Brain microvascular endothelial cell (primary cell): ENCODE measurements at regions not wholly inside any gene's neighbourhood (a gene's known extent, or its start where the extent isn't known, plus 50 kb on each side); places are given as distances from the start of the nearest gene placed in this dataset.
"Not testable (repeated sequence)": the region's sequence is repeated elsewhere in the genome, so short reads cannot be mapped to it uniquely, and the experiment has no call there.

ENCODE experiments used
- DNase-seq: peaks from one replicate; pipeline ENCODE4 v3.0.0-alpha.2; 2020
- H3K27ac ChIP-seq: fragments of 250-450 bp; sonication (Bioruptor Pico); 2 replicates; pipeline ENCODE4 v1.5.1; 2020; ENCODE audit warnings: mild to moderate bottlenecking, moderate library complexity
- H3K27me3 ChIP-seq: fragments of 250-450 bp; sonication (Bioruptor Pico); replicated peaks from 2 replicates; pipeline ENCODE4 v1.5.1; 2020; ENCODE audit warnings: mild to moderate bottlenecking
- H3K36me3 ChIP-seq: fragments of 250-450 bp; sonication (Bioruptor Pico); replicated peaks from 2 replicates; pipeline ENCODE4 v1.5.1; 2020; ENCODE audit warnings: mild to moderate bottlenecking
- H3K4me3 ChIP-seq: 2 replicates; pipeline ENCODE4 v1.5.1; 2011; ENCODE audit warnings: low read depth, mild to moderate bottlenecking, control low read depth, low read length, moderate library complexity
- in situ Hi-C: cut with HindIII; loops from 2 replicates; pipeline ENCODE4 v1.10.0; 2017; ENCODE audit warnings: low sequenced_read_pairs, low pct_ligation_motif_present
- TF ChIP-seq, protein P1 (sequence below): IDR thresholded peaks from 2 replicates; pipeline ENCODE4 v1.5.1; 2011; ENCODE audit warnings: low read depth, mild to moderate bottlenecking, moderate library complexity, low read length, control low read depth, inconsistent platforms; ENCODE audit errors: missing control alignments

GRCh38 chr13:76594435-76594834, 291.8 kb downstream of the KCTD12 start:
- H3K27me3 ChIP-seq: no peaks in the 10 kb centered on the region
- in situ Hi-C loops: no loop called here
- no peak overlapping the region for H3K4me3 ChIP-seq
- no peak for DNase-seq
- no peaks in the 10 kb centered on the region for H3K36me3 ChIP-seq
- TF ChIP-seq, protein P1, sequence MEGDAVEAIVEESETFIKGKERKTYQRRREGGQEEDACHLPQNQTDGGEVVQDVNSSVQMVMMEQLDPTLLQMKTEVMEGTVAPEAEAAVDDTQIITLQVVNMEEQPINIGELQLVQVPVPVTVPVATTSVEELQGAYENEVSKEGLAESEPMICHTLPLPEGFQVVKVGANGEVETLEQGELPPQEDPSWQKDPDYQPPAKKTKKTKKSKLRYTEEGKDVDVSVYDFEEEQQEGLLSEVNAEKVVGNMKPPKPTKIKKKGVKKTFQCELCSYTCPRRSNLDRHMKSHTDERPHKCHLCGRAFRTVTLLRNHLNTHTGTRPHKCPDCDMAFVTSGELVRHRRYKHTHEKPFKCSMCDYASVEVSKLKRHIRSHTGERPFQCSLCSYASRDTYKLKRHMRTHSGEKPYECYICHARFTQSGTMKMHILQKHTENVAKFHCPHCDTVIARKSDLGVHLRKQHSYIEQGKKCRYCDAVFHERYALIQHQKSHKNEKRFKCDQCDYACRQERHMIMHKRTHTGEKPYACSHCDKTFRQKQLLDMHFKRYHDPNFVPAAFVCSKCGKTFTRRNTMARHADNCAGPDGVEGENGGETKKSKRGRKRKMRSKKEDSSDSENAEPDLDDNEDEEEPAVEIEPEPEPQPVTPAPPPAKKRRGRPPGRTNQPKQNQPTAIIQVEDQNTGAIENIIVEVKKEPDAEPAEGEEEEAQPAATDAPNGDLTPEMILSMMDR: no peak
- no peak overlapping the region for H3K27ac ChIP-seq

DNA sequence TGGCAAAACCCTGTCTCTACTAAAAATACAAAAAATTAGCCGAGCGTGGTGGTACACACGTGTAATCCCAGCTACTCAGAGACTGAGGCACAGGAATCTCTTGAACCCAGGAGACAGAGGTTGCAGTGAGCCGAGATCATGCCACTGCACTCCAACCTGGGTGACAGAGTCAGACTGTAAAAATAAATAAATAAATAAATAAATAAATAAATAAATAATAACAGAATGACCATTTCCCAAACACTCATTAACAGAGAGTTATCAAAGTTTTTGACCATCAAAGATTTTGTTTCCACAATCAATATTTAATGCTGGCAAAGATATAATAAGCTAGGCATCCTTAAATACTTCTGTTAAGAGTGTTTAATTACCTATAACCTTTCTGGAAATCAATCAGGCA, 299.4 kb downstream of the KCTD12 start:
- in situ Hi-C loops: no loop called here
- no peak for DNase-seq
- Histone ChIP-seq H3K27ac (no peak overlapping the region), H3K4me3 (no peak overlapping the region), H3K36me3 (no peaks in the 10 kb centered on the region), H3K27me3 (no peaks in the 10 kb centered on the region)
- TF ChIP-seq, protein P1: no peak

DNA sequence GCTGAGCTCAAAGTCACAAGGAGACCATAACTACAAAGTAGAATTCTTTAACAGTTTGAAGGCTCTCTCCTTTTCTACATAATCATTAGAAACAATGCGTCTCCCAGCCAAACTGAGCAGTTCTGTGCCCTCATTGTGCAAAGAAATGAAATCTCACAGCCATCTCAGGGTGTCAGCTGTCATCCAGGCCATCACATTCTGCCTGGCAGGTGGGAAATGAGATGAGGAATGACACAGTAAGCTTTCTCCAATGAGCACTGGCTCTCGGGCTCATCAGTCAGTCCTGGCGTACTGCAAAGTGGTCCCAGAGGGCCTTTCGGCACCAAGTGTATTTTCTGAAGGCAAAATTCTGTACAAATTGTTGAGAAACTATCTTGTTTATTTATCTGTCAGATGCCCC, 306.5 kb downstream of the KCTD12 start:
- in situ Hi-C loops: no loop called here
- no peak for DNase-seq
- TF ChIP-seq, protein P1: no peak
- no peak overlapping the region for H3K27ac ChIP-seq
- H3K27me3 ChIP-seq: no peaks in the 10 kb centered on the region
- H3K36me3 ChIP-seq: no peaks in the 10 kb centered on the region
- no peak overlapping the region for H3K4me3 ChIP-seq

DNA sequence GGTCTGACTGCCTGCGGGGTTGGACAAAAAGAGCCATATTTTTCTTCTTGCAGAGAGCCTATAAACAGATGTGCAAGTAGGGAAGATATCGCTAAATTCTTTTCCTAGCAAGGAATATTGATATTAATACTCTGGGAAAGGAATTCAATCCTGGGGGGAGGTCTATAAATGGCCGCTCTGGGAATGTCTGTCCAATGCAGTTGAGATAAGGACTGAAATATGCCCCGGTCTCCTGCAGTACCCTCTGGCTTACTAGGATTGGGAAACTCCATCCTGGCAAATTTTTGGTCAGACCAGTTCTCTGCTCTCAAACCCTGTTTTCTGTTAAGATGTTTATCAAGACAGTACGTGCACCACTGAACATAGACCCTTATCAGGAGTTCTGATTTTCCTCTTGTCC, 310.6 kb downstream of the KCTD12 start:
- DNase-seq, H3K27ac ChIP-seq, in situ Hi-C loops, H3K4me3 ChIP-seq, H3K27me3 ChIP-seq, H3K36me3 ChIP-seq: not testable (repeated sequence)

DNA sequence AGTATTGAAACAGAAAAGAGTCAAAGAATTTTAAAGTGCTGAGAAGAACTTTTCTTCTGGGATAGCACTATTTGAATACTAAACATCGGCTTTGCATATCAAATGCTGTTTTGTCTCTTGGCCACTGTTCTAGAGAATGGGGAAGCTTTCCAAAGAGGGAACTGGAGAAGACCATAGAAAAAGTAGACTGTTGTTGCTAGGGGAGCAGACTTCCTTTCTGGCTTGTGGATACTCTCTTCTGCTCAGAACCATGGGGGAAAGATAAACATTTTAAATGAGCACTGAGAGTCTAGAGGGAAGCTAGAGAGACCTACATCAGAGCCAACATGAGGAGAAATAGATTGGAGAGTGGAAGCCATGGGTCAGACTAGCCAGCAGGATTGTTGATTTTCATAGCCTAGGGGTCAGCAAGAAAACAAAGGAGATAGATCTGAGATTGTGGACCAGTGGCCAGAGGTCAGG, 315.7 kb downstream of the KCTD12 start:
- no peak for DNase-seq
- TF ChIP-seq, protein P1: no peak
- Histone ChIP-seq H3K4me3 (no peak overlapping the region), H3K27ac (no peak overlapping the region), H3K36me3 (no peaks in the 10 kb centered on the region), H3K27me3 (no peaks in the 10 kb centered on the region)
- in situ Hi-C loops: no loop called here

DNA sequence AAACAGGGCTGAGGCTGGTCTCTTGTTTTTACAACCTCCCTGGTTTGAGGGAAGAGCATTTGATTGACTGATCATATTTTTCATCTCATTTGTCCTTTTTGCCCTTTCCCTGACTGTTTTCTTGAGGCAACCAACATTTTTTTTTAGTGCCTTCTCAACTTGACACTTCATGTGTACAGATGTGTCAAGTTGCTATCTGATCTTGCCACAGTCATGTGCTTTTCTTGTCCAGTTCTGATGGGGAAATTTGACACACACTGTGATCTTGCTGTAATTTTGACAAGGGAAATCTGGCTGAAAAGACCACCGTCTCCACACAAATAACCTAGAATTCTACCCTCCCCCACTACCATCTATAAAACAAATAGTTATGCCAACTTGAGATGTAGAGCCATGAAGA, 329.6 kb downstream of the KCTD12 start:
- H3K4me3 ChIP-seq: no peak overlapping the region
- H3K36me3 ChIP-seq: no peaks in the 10 kb centered on the region
- H3K27me3 ChIP-seq: no peaks in the 10 kb centered on the region
- TF ChIP-seq, protein P1: no peak
- in situ Hi-C loops: no loop called here
- no peak overlapping the region for H3K27ac ChIP-seq
- no peak for DNase-seq

DNA sequence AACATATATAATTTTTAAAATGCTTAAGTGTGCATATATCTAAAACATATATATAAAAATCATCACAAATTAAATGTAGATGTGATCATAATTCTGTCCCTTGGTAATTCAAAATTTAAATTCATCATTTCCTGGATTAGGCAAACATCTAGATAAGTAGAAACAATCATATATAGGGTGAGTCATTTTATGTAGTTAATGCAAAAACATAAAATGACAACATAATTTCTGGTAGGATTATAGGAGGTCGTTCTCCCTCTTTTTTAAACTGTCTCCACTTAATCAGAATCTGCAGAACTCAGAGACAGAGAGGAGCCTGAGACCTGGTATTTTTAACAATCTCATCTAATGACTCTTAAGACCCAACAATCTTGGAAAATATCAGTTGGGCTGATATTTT, 333.4 kb downstream of the KCTD12 start:
- DNase-seq: no peak

More for the DNA sequence above, 333.4 kb downstream of the KCTD12 start:
- Histone ChIP-seq H3K27ac (no peak overlapping the region), H3K27me3 (no peaks in the 10 kb centered on the region), H3K4me3 (no peak overlapping the region), H3K36me3 (no peaks in the 10 kb centered on the region)
- TF ChIP-seq, protein P1: no peak
- in situ Hi-C loops: no loop called here
